Liver (tissue), 7 donors: ENCODE measurements at regions not wholly inside any gene's neighbourhood (a gene's known extent, or its start where the extent isn't known, plus 50 kb on each side); places are given as distances from the start of the nearest gene placed in this dataset.

Experiments used
- DNase-seq: peaks from one replicate; pipeline ENCODE4 v3.0.0-alpha.2; 2017; ENCODE audit warnings: low spot score
- H3K27ac ChIP-seq, 2 donors: one replicate each; pipeline ENCODE4 v1.7.0; 2013; ENCODE audit warnings: inconsistent platforms in 2 of 2, low read length in 2 of 2, control low read depth in 1 of 2, low read depth in 1 of 2, mild to moderate bottlenecking in 1 of 2
- H3K27me3 ChIP-seq, 4 donors: one replicate each; pipeline versions ENCODE4 v1.6.1 to v1.7.0; 2013; ENCODE audit warnings: low read length in 3 of 4, inconsistent platforms in 1 of 4, mild to moderate bottlenecking in 1 of 4, moderate library complexity in 1 of 4; ENCODE audit not compliant: control insufficient read depth in 4 of 4, insufficient read depth in 4 of 4
- H3K36me3 ChIP-seq, 4 donors: one replicate each; pipeline versions ENCODE4 v1.6.1 to v1.7.0; 2013; ENCODE audit warnings: low read length in 3 of 4, mild to moderate bottlenecking in 3 of 4, low read depth in 1 of 4, moderate library complexity in 1 of 4; ENCODE audit not compliant: control insufficient read depth in 4 of 4, insufficient read depth in 3 of 4
- H3K4me1 ChIP-seq, 4 donors: one replicate each; pipeline versions ENCODE4 v1.6.1 to v1.7.0; 2013; ENCODE audit warnings: low read length in 3 of 4, mild to moderate bottlenecking in 3 of 4, moderate library complexity in 1 of 4; ENCODE audit not compliant: control insufficient read depth in 4 of 4, insufficient read depth in 4 of 4
- H3K4me3 ChIP-seq, 3 donors: one replicate each; pipeline versions ENCODE4 v1.6.1 to v1.7.0; 2013; ENCODE audit warnings: low read length in 3 of 3, control low read depth in 1 of 3, low read depth in 1 of 3, mild to moderate bottlenecking in 1 of 3
- H3K9ac ChIP-seq, 2 donors: one replicate each; pipeline ENCODE4 v1.7.0; 2013; ENCODE audit warnings: low read length in 2 of 2, mild to moderate bottlenecking in 2 of 2, moderate library complexity in 2 of 2, control low read depth in 1 of 2, low read depth in 1 of 2
- H3K9me3 ChIP-seq, 4 donors: one replicate each; pipeline versions ENCODE4 v1.6.1 to v1.7.0; 2013; ENCODE audit warnings: low read length in 3 of 4; ENCODE audit not compliant: control insufficient read depth in 4 of 4
- ATF3 ChIP-seq: IDR thresholded peaks from 2 replicates; pipeline ENCODE4 v1.6.1; 2016; ENCODE audit warnings: antibody characterized with exemption
- EGR1 ChIP-seq, 2 donors: IDR thresholded peaks; 2 replicates each; pipeline ENCODE4 v1.6.1; 2016 to 2018; ENCODE audit warnings: antibody characterized with exemption in 2 of 2, low read depth in 2 of 2
- FOXA1 ChIP-seq: IDR thresholded peaks from 2 replicates; pipeline ENCODE4 v1.6.1; 2016; ENCODE audit warnings: antibody characterized with exemption
- FOXA2 ChIP-seq: IDR thresholded peaks from 2 replicates; pipeline ENCODE4 v1.6.1; 2016; ENCODE audit warnings: antibody characterized with exemption
- GABPA ChIP-seq, 2 donors: IDR thresholded peaks in 1 of 2; conservative IDR thresholded peaks in 1 of 2; 2 replicates each; pipeline ENCODE4 v1.6.1; 2016; ENCODE audit warnings: antibody characterized with exemption in 2 of 2, mild to moderate bottlenecking in 1 of 2, moderate library complexity in 1 of 2
- HNF4A ChIP-seq, 2 donors: conservative IDR thresholded peaks; 2 replicates each; pipeline ENCODE4 v1.6.1; 2016; ENCODE audit warnings: antibody characterized with exemption in 2 of 2, mild to moderate bottlenecking in 2 of 2
- HNF4G ChIP-seq: IDR thresholded peaks from 2 replicates; pipeline ENCODE4 v1.6.1; 2016; ENCODE audit warnings: antibody characterized with exemption
- MAX ChIP-seq: IDR thresholded peaks from 2 replicates; pipeline ENCODE4 v1.6.1; 2016; ENCODE audit warnings: antibody characterized with exemption
- RAD21 ChIP-seq, 2 donors: IDR thresholded peaks; 2 replicates each; pipeline ENCODE4 v1.6.1; 2016; ENCODE audit warnings: antibody characterized with exemption in 2 of 2, mild to moderate bottlenecking in 2 of 2
- RXRA ChIP-seq, 2 donors: IDR thresholded peaks; 2 replicates each; pipeline ENCODE4 v1.6.1; 2017 to 2018; ENCODE audit warnings: antibody characterized with exemption in 2 of 2, mild to moderate bottlenecking in 1 of 2
- SP1 ChIP-seq: IDR thresholded peaks from 2 replicates; pipeline ENCODE4 v1.6.1; 2018; ENCODE audit warnings: antibody characterized with exemption, mild to moderate bottlenecking
- TAF1 ChIP-seq: conservative IDR thresholded peaks from 2 replicates; pipeline ENCODE4 v1.6.1; 2016; ENCODE audit warnings: antibody characterized with exemption, mild to moderate bottlenecking
- ZBTB33 ChIP-seq: IDR thresholded peaks from 2 replicates; pipeline ENCODE4 v1.6.1; 2016; ENCODE audit warnings: antibody characterized with exemption
- WGBS: extraction: QIAGEN DNeasy Blood & Tissue Kit; methylation state at CpG from one replicate; pipeline ENCODE4 v1.1.7; 2013; 5-methylcytosine and 5-hydroxymethylcytosine counted together
- TF ChIP-seq, protein P1 (sequence below): IDR thresholded peaks from 2 replicates; pipeline ENCODE4 v1.6.1; 2016; ENCODE audit warnings: antibody characterized with exemption, mild to moderate bottlenecking
- donor health status: healthy.
- donor health status: healthy.
- donor health status: healthy.
- donor health status: healthy.

DNA sequence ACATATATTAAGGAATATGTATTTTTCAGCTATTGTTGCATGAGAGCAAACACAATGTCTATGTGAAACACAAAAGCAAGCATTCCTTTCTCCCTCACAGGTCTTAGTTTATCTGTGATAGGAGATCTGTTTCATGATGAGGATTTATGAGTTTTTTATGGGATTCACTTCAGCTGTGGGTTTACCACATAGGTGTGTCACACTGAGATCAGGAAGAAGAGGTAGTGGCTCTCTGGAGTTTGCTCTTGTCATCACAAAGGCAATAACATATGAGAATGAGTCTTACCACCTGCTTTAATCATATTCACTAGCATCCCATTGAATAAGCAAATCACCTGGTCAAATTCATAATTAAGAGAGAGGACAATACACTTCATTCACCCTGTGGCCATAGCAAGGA is 960.3 kb upstream of the SLC39A10 start:
- Histone ChIP-seq H3K4me3 (no peak overlapping the region), H3K27ac (no peak overlapping the region), H3K9ac (no peak overlapping the region), H3K4me1 (no peaks in the 10 kb centered on the region), H3K27me3 (peaks cover 0 to 2% (median 0%) of the 10 kb centered on the region in 4 donors), H3K9me3 (no peaks in the 10 kb centered on the region), H3K36me3 (no peaks in the 10 kb centered on the region)
- no peak for TF ChIP-seq EGR1 (IDR thresholded peaks at IDR 0.05; ENCODE audit: low read depth in 2 of 2)
- no peak for TF ChIP-seq HNF4A (conservative IDR thresholded peaks at IDR 0.05)
- no peak for TF ChIP-seq ZBTB33
- TF ChIP-seq FOXA2, result no peak
- TF ChIP-seq ATF3, result no peak
- no peak for TF ChIP-seq RAD21 (IDR thresholded peaks at IDR 0.05)
- no peak for TF ChIP-seq MAX
- TF ChIP-seq TAF1, result no peak
- no peak for TF ChIP-seq GABPA (IDR thresholded peaks at IDR 0.05 in 1 of 2, conservative IDR thresholded peaks at IDR 0.05 in 1 of 2)
- TF ChIP-seq, protein P1, sequence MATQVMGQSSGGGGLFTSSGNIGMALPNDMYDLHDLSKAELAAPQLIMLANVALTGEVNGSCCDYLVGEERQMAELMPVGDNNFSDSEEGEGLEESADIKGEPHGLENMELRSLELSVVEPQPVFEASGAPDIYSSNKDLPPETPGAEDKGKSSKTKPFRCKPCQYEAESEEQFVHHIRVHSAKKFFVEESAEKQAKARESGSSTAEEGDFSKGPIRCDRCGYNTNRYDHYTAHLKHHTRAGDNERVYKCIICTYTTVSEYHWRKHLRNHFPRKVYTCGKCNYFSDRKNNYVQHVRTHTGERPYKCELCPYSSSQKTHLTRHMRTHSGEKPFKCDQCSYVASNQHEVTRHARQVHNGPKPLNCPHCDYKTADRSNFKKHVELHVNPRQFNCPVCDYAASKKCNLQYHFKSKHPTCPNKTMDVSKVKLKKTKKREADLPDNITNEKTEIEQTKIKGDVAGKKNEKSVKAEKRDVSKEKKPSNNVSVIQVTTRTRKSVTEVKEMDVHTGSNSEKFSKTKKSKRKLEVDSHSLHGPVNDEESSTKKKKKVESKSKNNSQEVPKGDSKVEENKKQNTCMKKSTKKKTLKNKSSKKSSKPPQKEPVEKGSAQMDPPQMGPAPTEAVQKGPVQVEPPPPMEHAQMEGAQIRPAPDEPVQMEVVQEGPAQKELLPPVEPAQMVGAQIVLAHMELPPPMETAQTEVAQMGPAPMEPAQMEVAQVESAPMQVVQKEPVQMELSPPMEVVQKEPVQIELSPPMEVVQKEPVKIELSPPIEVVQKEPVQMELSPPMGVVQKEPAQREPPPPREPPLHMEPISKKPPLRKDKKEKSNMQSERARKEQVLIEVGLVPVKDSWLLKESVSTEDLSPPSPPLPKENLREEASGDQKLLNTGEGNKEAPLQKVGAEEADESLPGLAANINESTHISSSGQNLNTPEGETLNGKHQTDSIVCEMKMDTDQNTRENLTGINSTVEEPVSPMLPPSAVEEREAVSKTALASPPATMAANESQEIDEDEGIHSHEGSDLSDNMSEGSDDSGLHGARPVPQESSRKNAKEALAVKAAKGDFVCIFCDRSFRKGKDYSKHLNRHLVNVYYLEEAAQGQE, result no peak
- no peak for DNase-seq

GRCh38 chr2:194686569-194686968 is 970.5 kb upstream of the SLC39A10 start:
- no peak overlapping the region for H3K4me3 ChIP-seq
- WGBS, result 70% methylated on average over 3 of the region's 3 CpGs
- no peak overlapping the region for H3K27ac ChIP-seq
- no peaks in the 10 kb centered on the region for H3K36me3 ChIP-seq
- H3K27me3 ChIP-seq, result peaks cover 0 to 3% (median 0%) of the 10 kb centered on the region in 4 donors
- no peaks in the 10 kb centered on the region for H3K4me1 ChIP-seq
- no peak for TF ChIP-seq HNF4A (conservative IDR thresholded peaks at IDR 0.05)
- TF ChIP-seq SP1, result no peak
- no peak for TF ChIP-seq FOXA1
- no peak for TF ChIP-seq MAX
- no peak for TF ChIP-seq GABPA (IDR thresholded peaks at IDR 0.05 in 1 of 2, conservative IDR thresholded peaks at IDR 0.05 in 1 of 2)
- no peak for TF ChIP-seq HNF4G
- TF ChIP-seq EGR1 (IDR thresholded peaks at IDR 0.05; ENCODE audit: low read depth in 2 of 2), result no peak
- no peak for TF ChIP-seq RXRA (IDR thresholded peaks at IDR 0.05)
- no peak for TF ChIP-seq RAD21 (IDR thresholded peaks at IDR 0.05)
- TF ChIP-seq ATF3, result no peak
- no peaks in the 10 kb centered on the region for H3K9me3 ChIP-seq
- DNase-seq, result no peak
- no peak overlapping the region for H3K9ac ChIP-seq
